SH-SY5Y (cell line): ENCODE measurements at regions not wholly inside any gene's neighbourhood (a gene's known extent, or its start where the extent isn't known, plus 50 kb on each side); places are given as distances from the start of the nearest gene placed in this dataset.

Experiments
- GATA2 ChIP-seq: IDR thresholded peaks from 2 replicates; pipeline ENCODE4 v1.6.1; 2011; ENCODE audit warnings: mild to moderate bottlenecking, low read depth, low read length
- GATA3 ChIP-seq: IDR thresholded peaks from 2 replicates; pipeline ENCODE4 v1.6.1; 2011; ENCODE audit warnings: low read depth, mild to moderate bottlenecking, low read length, moderate library complexity

DNA sequence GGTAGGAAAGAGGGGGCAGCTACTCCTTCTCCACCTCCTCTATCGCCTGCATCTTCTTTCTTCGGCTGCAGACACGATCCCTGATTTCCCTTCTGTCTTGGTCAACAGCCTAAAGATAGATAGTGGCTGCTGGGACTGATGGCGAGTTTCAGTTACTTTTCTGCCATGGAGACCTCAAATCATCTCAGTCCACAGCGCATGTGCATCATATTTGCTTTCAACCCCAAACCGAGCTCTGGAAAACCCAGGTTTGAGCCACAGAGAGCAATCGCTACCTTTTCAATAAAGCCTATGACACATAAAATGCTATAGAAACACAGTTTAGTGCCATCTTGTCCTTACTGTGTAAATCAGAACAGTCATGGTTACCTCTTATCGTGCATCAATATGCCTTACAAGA lies 142.9 kb upstream of the IRF2BP2 start:
- TF ChIP-seq GATA2 (no peak), GATA3 (no peak)
